IPS DF 19.7 (cell line): ENCODE measurements at regions not wholly inside any gene's neighbourhood (a gene's known extent, or its start where the extent isn't known, plus 50 kb on each side); places are given as distances from the start of the nearest gene placed in this dataset.

Experiments
- DNase-seq: peaks from one replicate; pipeline ENCODE4 v3.0.0-alpha.2; 2013; ENCODE audit warnings: low read depth, low spot score

DNA sequence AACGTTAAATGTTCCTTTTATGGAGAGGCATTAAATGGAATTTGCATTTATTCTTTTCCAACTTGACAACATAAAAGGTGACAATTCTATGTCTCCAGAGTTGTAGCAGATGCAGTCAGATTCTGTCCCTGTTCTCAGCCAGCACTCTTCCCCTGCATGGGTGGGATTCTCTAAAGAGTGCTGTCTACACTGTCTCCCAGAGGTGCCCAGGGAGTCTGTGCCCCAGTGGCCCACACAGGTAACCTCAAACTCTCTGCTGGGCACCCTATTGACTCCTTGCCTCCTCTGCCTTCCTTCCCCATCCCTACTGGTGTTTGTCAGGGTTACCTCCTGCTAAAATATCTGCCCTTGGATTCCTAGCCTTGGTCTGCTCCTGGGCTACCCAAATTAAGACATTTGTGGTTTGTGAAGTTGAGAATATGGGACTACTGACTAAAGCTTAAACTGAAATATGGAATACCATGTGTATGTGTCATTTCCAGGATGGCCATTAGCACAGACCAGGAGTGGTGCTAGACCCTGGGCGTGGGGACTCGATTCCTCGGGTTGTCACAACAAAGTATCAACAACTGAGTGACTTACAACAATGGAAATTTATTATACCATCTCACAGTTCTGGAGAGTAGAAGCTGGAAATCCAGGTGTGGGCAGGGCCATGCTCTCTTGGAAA lies 284.7 kb downstream of the CDH26 start:
- DNase-seq, result no peak

DNA sequence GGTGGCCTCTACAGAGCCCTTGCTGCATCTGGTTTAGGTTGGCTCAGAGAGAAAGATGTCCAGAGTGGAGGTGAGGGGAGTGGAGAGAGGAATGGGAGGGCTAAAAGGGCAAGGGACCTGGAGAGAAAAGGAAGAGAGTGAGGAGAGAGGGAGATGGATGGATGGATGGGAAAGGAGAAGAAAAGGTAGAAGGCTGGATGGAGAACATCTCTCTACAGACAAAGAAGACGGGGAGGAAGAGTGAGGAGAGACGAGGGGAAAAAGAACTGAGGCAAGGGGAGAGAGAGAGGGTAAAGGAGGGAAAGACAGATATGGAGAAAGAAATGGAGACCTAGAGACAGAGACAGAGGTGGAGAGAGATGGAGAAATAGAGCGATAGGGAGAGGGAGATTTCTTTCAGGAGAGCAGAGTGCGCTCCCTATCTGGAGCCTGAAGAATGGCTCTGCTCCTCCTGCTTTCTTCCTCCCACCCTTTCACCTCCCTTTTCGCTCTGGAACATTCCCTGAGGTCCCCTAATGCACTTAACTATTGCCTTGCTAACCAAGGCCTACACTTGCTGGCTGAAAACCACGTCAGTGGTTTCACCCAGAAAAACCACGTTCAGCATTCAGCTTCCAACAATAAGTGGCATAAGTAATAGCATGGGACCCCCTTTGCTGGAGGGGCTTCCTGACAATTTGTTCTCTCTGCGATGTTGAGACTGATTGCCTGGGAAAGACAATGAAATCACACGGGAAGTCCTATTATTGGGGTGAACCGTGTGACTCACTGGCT lies 286.3 kb downstream of the CDH26 start:
- DNase-seq, result no peak

- DNase-seq, result no peak
These were observed 288.5 kb downstream of the CDH26 start for GRCh38 chr20:60246751-60247150.

DNA sequence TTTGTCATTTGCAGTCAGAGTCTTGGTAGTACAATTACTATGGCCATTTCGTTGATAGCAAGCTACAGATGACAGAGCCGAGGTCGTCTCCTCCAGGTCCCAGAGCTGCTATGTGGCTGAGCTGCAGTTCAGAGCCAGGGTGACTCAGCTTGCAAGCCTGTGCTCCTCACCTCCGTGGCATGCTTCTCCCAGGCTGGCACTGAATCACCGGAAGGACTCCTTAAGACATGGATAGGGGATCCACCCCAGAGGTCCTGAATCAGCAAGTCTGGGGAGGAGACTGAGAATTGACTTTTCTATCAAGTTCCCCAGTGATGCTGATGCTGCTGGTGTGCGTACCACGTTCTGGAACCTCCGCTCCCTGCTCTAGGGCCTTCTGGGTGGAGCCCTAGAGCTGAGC lies 291.2 kb downstream of the CDH26 start:
- no peak for DNase-seq

DNA sequence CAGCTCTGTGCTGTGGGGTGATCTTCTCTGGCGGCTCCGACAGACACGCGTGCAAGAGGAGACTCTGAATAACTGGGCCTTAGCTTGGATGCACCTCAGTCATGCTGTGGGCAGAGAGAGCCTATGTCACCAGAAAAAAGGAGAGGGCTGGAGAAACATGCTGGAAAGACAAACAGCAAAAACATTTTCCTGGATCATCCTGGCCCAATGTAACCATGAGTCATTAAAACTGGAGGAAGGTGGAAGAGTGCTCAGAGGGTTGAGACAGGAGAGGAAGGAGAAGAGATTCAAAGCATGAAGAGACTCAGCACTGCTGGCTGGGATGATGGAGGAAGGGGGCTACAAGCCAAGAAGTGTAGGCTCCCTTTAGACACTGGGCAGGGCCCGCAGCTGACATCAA lies 292.0 kb downstream of the CDH26 start:
- no peak for DNase-seq

DNA sequence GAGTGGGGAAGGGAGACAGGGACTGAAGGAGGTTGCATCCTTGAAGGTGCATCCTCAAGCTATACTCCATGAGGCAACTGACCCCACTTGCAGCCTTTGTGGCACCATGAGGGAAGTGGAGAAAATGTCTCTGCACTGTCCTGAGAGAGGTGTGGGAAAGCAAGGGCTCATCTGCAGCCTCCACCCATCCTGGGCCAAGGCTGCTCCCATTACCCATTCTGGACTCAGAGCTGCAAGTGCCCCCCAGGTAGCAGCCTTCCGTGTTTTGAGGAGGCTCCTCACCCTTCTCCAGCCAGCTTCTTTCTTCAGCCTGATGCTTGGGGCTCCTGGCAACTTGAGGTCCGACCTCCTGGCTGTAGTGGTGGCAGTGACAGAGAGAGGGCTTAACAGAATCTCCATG lies 294.6 kb downstream of the CDH26 start:
- DNase-seq, result no peak

- DNase-seq, result no peak
These were observed 295.2 kb downstream of the CDH26 start for GRCh38 chr20:60253471-60253870.

DNA sequence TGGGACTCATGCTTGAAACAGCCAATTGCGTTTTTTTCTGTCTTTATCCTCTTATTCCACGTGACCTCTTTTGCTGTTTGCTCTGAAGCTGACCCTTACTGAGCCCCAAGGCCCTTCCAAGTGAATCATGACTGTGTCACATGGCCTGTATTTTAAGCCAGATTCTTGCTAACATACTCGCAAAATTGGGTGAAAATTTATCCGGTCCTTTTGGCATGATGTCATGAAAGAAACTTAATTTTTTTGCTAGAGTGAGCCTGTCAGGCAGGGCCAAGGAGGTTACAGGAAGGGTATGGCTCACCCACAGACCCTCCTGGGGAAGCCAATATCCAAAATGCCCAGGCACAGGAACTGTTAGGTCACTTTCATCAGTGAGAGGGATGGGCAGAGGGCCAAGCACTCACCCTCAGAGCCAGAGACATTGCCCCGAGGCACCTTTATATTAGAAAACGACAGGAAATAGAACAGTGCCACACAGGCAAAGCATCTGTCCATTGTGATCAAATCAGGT lies 296.7 kb downstream of the CDH26 start:
- DNase-seq, result no peak

- no peak for DNase-seq
These were observed 297.2 kb downstream of the CDH26 start for GRCh38 chr20:60255415-60255814.

- no peak for DNase-seq
These were observed 297.6 kb downstream of the CDH26 start for GRCh38 chr20:60255866-60256265.

DNA sequence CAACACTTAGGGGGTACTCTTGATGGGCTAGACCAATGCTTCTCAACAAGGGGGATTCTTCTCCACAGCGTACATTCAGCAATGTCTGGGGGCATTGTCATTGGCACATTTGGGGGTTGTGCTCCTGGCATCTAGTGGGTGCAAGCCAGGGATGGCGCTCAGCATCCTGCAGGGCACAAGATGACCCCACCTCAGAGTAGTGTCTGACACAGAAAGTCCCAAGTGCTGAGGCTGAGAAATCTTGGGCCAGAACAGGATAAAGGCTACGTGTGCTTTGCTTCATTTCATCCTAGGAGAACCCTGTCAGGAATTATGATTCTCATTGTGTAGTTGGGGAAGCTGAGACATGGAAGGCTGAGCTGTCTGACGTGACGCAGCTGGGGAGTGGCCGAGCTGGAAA lies 298.6 kb downstream of the CDH26 start:
- DNase-seq, result no peak

DNA sequence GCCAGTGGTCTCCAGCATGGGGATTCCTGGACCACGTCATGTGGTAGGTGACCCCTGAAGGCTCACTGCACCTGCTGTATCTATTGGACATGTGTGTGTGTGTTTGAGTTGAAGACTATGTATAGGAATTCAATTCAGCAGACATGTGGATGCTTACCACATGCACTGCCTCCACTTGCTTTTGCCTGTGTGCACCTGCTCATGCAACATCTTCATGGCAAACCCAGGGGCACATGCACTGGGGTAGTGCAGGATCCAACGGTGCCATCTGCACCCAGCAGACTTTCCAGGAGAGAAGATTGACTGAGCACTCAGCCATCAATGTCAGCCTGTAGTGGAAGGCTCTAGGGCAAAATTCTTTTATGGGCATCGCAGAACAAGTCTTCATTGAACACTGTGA lies 299.4 kb downstream of the CDH26 start:
- DNase-seq, result no peak

DNA sequence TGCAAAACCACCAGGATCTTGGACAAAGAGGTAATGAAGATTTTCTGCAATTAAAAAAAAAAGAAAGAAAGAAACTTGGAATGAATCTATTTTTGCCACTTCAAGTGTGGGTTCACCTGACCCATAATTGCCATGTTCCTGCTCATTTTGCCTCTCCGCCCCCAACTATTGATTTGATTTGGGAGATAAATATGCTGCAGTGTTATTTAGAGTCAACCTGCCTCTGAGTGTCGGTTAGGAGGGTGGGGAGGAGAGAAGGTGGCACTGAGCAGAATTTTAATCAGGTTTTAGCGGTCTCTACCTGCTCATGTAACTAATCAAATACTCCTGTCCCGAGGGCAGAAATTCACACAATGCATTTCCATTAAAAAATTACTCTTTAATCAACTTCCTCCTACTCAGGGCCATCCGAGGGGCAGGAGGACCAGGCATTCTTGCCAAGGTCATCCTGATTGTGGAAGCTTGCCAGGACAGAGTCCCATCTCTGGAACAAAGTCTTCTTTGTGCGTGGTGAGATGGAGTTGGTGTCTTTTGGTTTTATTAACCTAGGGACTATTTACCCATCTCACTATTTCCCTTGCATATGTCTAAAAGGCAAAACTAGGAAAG lies 300.1 kb downstream of the CDH26 start:
- DNase-seq, result no peak

DNA sequence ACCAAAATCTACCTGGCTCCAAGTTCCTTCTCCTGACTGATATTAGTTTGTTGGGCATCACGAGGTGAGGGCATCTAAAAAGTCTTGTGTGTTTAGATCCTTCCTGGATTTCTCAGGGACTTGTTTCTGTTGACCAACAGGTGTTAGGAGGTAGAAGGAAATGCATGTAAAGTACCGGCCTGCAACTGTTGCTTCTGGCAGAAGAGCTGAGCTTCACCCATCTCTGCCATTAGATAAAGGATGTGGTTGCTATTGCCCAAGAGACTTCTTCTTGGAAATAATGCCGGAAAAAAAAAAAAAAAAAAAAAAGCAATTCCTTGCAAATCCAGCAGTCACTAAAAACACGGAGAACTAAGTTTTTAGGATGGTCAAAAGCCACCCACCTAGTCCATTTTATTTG lies 303.1 kb downstream of the CDH26 start:
- DNase-seq, result no peak

- DNase-seq, result peak; percentile 28
These were observed 304.9 kb downstream of the CDH26 start for GRCh38 chr20:60262967-60263603.

DNA sequence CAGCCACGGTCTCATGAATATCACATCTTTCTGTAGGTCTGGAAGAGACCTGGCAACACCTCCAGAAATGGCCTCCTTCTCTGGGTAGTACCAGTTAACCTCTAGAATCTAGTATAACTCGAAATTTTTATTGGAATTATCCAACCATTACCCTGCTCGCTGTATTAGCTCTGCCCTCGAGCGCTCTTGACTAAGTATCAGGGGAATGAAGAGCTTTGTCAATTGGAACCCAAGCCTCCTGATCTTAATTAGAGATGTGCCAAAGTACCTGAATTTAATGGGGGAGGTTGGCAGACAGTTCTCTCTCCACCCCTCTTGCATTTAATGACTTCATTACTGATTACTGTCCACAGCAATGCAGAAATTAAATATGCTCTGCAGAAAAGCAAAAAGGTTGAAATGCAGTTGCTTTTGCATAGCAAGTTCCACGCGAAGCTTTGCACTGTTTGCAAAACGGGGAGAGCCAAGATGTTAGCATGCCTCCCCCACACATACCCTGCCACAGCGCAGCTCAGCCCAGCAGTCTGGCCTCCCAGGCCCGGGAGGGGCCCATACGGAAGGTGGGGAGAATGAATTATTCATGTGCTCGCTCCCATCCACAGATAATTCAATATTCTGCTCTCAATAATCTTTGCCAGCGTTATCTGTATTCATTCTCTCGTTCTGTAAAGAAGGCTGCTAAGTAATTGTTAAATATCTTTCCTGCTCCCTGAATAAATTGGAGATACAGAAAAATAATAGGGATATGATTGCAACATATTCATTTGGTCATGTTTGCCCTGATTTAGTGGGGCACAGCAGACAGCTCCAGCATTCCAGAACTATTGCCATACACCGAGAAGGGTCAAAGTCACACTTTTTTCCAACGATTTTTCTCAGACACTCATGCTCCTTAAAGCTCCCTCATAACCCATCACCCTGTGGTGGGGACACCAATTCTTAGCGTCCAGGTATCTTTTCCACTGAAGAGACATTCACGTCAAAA lies 305.8 kb downstream of the CDH26 start:
- no peak for DNase-seq

DNA sequence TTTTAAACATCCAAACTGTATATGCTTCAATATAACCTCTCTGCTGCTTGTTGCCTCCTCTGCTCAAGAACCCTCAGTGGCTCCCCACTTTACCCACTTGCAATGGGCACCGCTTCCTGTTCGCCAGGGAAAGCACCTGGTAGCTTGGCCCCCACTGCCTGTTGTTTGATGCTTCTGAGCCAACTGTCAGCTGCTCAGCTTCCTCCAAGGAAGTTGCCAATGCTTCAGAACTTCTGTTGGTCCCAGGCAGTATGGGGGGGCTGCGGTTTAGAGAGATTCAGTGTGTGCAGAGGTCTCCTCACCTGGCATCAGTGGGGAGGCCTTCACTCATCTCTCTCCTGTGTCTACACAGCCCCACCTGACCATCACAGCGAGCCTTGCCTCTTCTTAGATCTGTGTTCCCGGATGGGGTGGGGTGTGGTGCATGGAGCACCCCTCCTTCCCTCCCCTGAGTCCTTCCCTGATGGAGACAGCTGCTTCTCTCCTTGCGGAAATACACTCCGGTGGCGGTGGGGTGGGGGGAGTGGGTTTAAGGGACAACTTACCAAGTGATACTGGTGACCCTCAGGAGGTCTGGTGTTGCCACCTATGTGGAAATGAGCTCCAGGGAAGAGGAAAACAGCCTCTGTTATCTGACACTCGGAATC lies 308.1 kb downstream of the CDH26 start:
- no peak for DNase-seq

DNA sequence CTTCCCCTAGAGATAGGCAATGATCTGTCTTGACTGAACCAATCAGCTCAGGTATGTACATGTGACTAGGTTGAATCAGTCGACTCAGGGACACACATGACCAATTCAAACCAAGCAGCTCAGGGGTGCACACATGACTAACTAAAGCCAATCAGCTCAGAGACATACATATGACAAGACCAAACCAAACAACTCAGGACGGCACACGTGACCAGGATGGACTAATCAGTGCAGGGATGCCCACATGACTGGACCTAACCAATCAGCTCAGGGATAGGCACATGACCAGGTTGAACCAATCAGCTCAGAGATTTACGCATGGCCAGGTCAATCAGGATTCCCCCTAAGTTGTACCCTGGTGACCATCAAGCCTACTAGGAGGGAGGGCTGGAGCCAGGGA lies 310.3 kb downstream of the CDH26 start:
- DNase-seq, result no peak

GRCh38 chr20:60269573-60270162 lies 311.4 kb downstream of the CDH26 start:
- no peak for DNase-seq

DNA sequence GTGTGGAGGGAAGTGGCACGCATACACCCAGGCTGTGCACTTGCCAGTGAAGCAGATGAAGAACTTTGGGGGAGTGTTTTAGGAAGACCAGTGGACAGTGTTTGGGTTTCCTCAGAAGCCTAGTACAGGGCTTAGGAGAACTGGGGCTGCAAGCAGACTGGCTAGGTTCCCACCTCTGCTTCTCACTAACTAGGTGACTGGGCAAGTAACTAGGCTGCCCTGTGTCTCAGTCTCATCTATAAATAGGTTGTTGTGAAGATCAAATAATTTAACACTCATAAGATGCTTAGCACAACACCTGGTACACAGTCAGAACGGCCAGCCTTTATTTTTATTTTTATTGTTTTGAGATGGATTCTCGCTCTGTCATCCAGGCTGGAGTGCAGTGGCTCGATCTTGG lies 312.1 kb downstream of the CDH26 start:
- no peak for DNase-seq
